AG10803 (cell line): ENCODE measurements at regions not wholly inside any gene's neighbourhood (a gene's known extent, or its start where the extent isn't known, plus 50 kb on each side); places are given as distances from the start of the nearest gene placed in this dataset.
A peak's percentile ranks its signal among the peaks of the same experiment; 100 is the strongest.

Experiments
- DNase-seq: peaks from one replicate; pipeline ENCODE4 v3.0.0; 2010; ENCODE audit warnings: low read depth
- H3K4me3 ChIP-seq: 2 replicates; pipeline ENCODE4 v1.5.1; 2011; ENCODE audit warnings: mild to moderate bottlenecking, low read length, control low read depth
- TF ChIP-seq, protein P1 (sequence below): conservative IDR thresholded peaks from 2 replicates; pipeline ENCODE4 v1.5.1; 2011; ENCODE audit warnings: mild to moderate bottlenecking, low read length, control low read depth, inconsistent platforms

DNA sequence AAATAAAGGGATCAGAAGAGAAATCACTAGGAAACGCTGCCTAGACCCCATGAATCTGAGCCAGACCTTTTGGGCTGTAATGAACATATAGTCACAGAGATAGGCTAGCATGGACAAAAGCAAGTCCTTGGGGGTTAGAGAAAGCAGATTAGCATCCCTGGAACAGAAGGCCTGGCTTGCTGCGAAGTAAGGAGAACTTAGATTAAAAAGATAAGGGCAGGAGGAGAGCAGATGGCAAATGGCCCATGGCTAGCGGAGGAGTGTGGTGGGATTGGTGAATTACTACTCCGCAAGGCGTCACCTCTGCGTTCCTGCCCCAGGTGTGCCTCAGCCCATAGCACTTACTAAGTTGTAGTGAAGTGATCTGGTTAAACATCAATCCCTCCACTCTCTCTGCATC is 92.3 kb upstream of the ZNF438 start:
- no peak overlapping the region for H3K4me3 ChIP-seq
- TF ChIP-seq, protein P1, sequence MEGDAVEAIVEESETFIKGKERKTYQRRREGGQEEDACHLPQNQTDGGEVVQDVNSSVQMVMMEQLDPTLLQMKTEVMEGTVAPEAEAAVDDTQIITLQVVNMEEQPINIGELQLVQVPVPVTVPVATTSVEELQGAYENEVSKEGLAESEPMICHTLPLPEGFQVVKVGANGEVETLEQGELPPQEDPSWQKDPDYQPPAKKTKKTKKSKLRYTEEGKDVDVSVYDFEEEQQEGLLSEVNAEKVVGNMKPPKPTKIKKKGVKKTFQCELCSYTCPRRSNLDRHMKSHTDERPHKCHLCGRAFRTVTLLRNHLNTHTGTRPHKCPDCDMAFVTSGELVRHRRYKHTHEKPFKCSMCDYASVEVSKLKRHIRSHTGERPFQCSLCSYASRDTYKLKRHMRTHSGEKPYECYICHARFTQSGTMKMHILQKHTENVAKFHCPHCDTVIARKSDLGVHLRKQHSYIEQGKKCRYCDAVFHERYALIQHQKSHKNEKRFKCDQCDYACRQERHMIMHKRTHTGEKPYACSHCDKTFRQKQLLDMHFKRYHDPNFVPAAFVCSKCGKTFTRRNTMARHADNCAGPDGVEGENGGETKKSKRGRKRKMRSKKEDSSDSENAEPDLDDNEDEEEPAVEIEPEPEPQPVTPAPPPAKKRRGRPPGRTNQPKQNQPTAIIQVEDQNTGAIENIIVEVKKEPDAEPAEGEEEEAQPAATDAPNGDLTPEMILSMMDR = no peak
- DNase-seq = no peak

DNA sequence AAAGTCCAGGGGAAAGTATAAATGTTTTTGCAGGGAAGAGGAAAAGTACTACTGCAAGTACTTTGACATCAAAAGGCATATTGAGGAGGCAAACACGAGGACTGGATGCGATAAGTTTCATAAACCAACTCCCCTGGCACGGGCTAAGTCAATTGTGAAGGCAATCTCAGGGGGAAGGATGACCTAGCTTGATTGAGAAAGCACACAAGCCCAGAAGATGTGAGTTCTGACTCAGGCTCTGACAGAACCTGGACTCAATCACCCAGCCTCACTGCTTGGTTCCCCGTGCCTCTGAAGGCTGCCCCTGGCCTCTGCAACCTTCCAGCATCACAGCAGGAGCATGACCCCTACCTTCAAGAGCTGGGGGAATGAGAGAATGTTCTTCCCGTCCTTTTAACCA is 93.2 kb upstream of the ZNF438 start:
- TF ChIP-seq, protein P1 = no peak
- H3K4me3 ChIP-seq = no peak overlapping the region
- DNase-seq = no peak

DNA sequence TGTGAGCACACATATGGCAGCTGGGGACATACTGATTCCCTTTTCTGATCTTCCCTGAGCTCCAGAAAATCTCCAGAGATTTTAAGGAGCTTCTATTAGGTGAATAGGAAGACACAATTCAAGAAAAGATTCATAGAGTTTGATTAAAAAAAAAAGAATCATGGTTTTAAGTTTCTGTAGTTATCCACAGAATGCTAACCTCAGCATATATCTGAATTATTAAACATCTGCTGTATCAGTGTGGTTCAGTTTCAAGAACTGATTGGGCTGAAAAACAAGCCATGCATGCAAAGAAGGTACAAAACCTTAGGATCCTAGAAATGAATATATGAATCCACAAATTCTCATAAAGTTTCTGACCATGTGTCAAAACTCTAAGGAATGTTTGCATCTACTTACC is 94.1 kb upstream of the ZNF438 start:
- TF ChIP-seq, protein P1 = no peak
- no peak for DNase-seq
- H3K4me3 ChIP-seq = no peak overlapping the region

DNA sequence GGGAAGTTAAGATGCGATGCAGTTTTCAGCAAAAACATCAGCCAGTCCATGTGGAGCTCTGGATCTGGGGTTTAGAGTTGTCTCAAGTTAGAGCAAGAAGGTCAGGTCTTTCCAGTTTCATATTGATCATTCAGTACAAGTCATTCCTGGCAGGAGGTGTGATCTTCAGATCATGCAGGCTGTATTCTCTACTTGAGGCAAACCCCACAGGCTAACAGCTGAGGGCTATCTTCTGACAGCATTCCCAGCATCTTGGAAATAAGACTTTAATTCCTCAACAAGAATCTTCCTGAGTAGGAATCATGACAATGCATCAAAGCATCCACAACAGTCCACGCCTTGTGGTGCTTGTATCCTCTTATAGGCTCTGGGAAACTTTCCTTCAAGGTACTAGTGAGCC is 94.9 kb upstream of the ZNF438 start:
- H3K4me3 ChIP-seq = no peak overlapping the region
- DNase-seq = no peak
- TF ChIP-seq, protein P1 = no peak

DNA sequence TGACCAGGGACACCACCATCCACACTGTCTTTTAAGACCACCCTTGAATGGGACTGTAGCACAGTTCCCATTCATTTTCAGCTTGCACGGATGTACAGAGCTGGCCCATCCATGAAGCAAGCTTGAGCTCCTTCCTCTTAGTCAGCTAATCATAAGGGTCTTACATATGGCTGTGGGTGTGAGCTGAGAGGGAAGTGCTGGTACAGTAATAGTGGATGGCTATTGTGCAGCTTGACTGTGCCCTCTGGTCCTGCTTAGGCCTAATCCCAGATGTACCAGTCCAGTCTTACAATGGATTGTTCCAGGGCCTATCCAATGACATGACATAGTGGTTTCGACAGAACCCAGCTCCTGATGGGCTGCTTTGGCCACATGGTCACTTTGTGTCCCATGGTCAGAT is 96.9 kb upstream of the ZNF438 start:
- no peak for DNase-seq
- TF ChIP-seq, protein P1 = no peak
- no peak overlapping the region for H3K4me3 ChIP-seq

DNA sequence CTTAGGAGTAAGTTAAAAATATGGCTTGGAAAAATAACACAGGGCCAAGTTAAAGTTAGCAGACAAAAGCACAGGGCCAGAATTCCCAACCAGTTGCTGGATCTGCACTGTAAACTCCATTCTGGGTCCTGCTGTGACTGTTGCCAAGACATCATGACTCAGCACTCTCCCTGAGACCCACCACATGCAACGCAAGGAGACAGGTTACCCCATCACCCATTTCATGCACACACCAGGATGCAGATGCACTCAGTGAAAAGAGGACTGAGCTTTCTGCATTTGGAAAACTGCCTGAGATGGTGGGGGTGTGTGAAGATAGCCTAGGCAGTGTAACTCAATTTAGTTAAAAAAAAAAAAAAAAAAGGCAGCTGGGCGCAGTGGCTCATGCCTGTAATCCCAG is 97.6 kb upstream of the ZNF438 start:
- TF ChIP-seq, protein P1 = no peak
- DNase-seq = peak; percentile 84
- no peak overlapping the region for H3K4me3 ChIP-seq

DNA sequence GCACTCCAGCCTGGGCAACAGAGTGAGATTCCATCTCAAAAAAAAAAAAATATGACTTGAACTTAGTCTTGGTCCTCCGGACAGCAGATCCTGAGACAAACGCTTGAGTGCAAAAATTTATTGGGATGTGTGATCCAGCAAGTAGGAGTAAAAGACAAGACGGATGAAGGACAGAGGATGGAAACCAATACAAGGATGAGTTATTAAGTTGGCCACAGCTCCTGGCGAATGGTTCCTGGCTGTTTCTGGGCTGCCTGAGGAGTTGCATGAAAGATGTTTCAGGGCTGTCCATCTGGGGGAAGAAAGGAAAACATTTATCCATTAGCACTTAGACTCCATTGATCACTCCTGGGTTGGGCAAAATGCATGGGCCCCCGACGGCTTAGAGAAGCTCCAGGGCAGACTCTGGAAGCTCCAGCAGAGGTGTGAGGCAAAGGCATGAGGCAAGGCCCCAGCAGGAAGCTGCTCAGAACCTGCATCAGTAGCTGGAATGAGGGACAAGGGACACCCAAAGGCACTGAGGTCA is 98.3 kb upstream of the ZNF438 start:
- no peak overlapping the region for H3K4me3 ChIP-seq
- no peak for DNase-seq
- TF ChIP-seq, protein P1 = no peak
